ENCODE measurements at regions not wholly inside any gene's neighbourhood (a gene's known extent, or its start where the extent isn't known, plus 50 kb on each side); places are given as distances from the start of the nearest gene placed in this dataset.

GRCh38 chr20:51182571-51182970 is 159.7 kb upstream of the KCNG1 start:
- intact Hi-C loops (cut with micrococcal nuclease) (no loop called here), in situ Hi-C loops (cut with MboI) (no loop called here)
- under 1% methylated on average over 6 of the region's 6 CpGs for WGBS (ENCODE audit: insufficient coverage, low coverage, missing lambda C conversion rate)
- no peaks in the 10 kb centered on the region for H3K9me1 ChIP-seq (ENCODE audit: control insufficient read depth, insufficient read depth, low read length)
- H3K27ac ChIP-seq (ENCODE audit: extremely low read depth, low read depth, low read length), result no peak overlapping the region
- CTCF ChIA-PET (ENCODE audit: low intra/inter-chr PET ratio), result no interaction called here
- H3K4me1 ChIP-seq (replicated peaks in 1 of 2; ENCODE audit: control insufficient read depth in 2 of 2, insufficient read depth in 2 of 2, low read length in 2 of 2), result no peaks in the 10 kb centered on the region
- no peaks in the 10 kb centered on the region for H4K20me1 ChIP-seq (replicated peaks; ENCODE audit: control insufficient read depth, insufficient read depth, low read length)
- BruUV-seq (replicated peaks), result no TSS peak
- H3K4me2 ChIP-seq (ENCODE audit: insufficient read depth, low read length), result no peak overlapping the region
- H3K4me3 ChIP-seq, result no peak overlapping the region
- no peak for FAIRE-seq
- DNase-seq (ENCODE audit: extremely low read depth in 1 of 4, low spot score in 3 of 4), result no peak
- no peaks in the 10 kb centered on the region for H3K9me3 ChIP-seq (replicated peaks; ENCODE audit: control insufficient read depth, insufficient read depth, low read depth, low read length)
- peaks cover 11 to 18% of the 10 kb centered on the region in 2 experiments; a peak in 4 of 5 replicates for H3K27me3 ChIP-seq (ENCODE audit: control insufficient read depth in 2 of 2, insufficient read depth in 2 of 2, low read length in 2 of 2)
- H3K36me3 ChIP-seq (ENCODE audit: control insufficient read depth, insufficient read depth, low read length), result no peaks in the 10 kb centered on the region
- ATAC-seq, result no peak
- H3K79me2 ChIP-seq (ENCODE audit: control insufficient read depth, insufficient read depth, low read length), result no peaks in the 10 kb centered on the region
- no peak overlapping the region for H2AFZ ChIP-seq (ENCODE audit: low read depth, low read length)
- TF ChIP-seq ZBTB7A (IDR thresholded peaks at IDR 0.05; ENCODE audit: borderline replicate concordance, control insufficient read depth, low read depth, low read length), result no peak
- TF ChIP-seq RFX1 (IDR thresholded peaks at IDR 0.05), result no peak
- no peak for TF ChIP-seq KAT2B (IDR thresholded peaks at IDR 0.05; ENCODE audit: low read depth, low read length)
- TF ChIP-seq LARP7 (IDR thresholded peaks at IDR 0.05), result no peak
- no peak for TF ChIP-seq ZNF77 (CRISPR knock-in tag; IDR thresholded peaks at IDR 0.05)
- no peak for TF ChIP-seq ZNF23 (CRISPR knock-in tag; IDR thresholded peaks at IDR 0.05)
- TF ChIP-seq MXD1 (CRISPR knock-in tag; IDR thresholded peaks at IDR 0.05; ENCODE audit: borderline replicate concordance, poor library complexity, severe bottlenecking), result no peak
- no peak for TF ChIP-seq KLF13 (tag; IDR thresholded peaks at IDR 0.05; ENCODE audit: borderline replicate concordance, low read depth)
- TF ChIP-seq ZNF79 (CRISPR knock-in tag; IDR thresholded peaks at IDR 0.05; ENCODE audit: low read depth), result no peak
- no peak for TF ChIP-seq ZNF24 (IDR thresholded peaks at IDR 0.05)
- no peak for TF ChIP-seq STAG1 (CRISPR knock-in tag; IDR thresholded peaks at IDR 0.05; ENCODE audit: borderline replicate concordance)
- TF ChIP-seq ZNF3 (CRISPR knock-in tag; IDR thresholded peaks at IDR 0.05), result no peak
- no peak for TF ChIP-seq RAD21 (CRISPR knock-in tag; conservative IDR thresholded peaks at IDR 0.05 in 1 of 2, IDR thresholded peaks at IDR 0.05 in 1 of 2)
- TF ChIP-seq ELF1 (tag; IDR thresholded peaks at IDR 0.05), result no peak
- TF ChIP-seq PYGO2 (tag; IDR thresholded peaks at IDR 0.05), result no peak
- POLR2A ChIA-PET, result no interaction called here
- no peak overlapping the region for H3K9ac ChIP-seq (ENCODE audit: insufficient read depth in 1 of 2, low read depth in 2 of 2, low read length in 2 of 2)

Measured in K562 (cell line).